HEK293 (cell line): ENCODE measurements at regions not wholly inside any gene's neighbourhood (a gene's known extent, or its start where the extent isn't known, plus 50 kb on each side); places are given as distances from the start of the nearest gene placed in this dataset.

Source experiments
- CTCF ChIP-seq: fragments of 450-650 bp; formaldehyde crosslinking; IDR thresholded peaks from 2 replicates; pipeline ENCODE4 v1.5.1; 2016; ENCODE audit warnings: missing biosample characterization, missing genetic modification characterization
- PRDM1 ChIP-seq: fragments of 450-650 bp; formaldehyde crosslinking; IDR thresholded peaks from 2 replicates; pipeline ENCODE4; 2016; ENCODE audit warnings: missing biosample characterization, missing genetic modification characterization
- REST ChIP-seq: fragments of 450-650 bp; formaldehyde crosslinking; IDR thresholded peaks from 2 replicates; pipeline ENCODE4 v1.5.1; 2016; ENCODE audit warnings: missing biosample characterization, missing genetic modification characterization
- ZBTB1 ChIP-seq: fragments of 450-650 bp; formaldehyde crosslinking; IDR thresholded peaks from 2 replicates; pipeline ENCODE4 v1.5.1; 2016; ENCODE audit warnings: missing biosample characterization, missing genetic modification characterization
- ZSCAN5A ChIP-seq: fragments of 450-650 bp; formaldehyde crosslinking; IDR thresholded peaks from 2 replicates; pipeline ENCODE4 v1.5.1; 2016; ENCODE audit warnings: missing biosample characterization, missing genetic modification characterization

- TF ChIP-seq REST, result no peak
- no peak for TF ChIP-seq ZSCAN5A (tag by site-specific recombination)
- no peak for TF ChIP-seq PRDM1 (tag by site-specific recombination)
- TF ChIP-seq CTCF, result no peak
- TF ChIP-seq ZBTB1 (tag by site-specific recombination), result no peak
Observed at GRCh38 chr11:98358551-98358950, 662.2 kb upstream of the CNTN5 start.
